Smooth muscle cell (in vitro differentiated cells): ENCODE measurements at regions not wholly inside any gene's neighbourhood (a gene's known extent, or its start where the extent isn't known, plus 50 kb on each side); places are given as distances from the start of the nearest gene placed in this dataset.

ENCODE experiments used
- DNase-seq: peaks from one replicate; lab custom pipeline; 2025; ENCODE audit not compliant: unreplicated experiment; lab: John Stamatoyannopoulos, UW
- H2AFZ ChIP-seq: fragments of 200-600 bp; sonication (generic); 2 replicates; pipeline ENCODE4 v1.6.0; 2016; ENCODE audit warnings: antibody characterized with exemption, low read depth, mild to moderate bottlenecking
- H3F3A ChIP-seq: fragments of 200-600 bp; sonication (generic); 2 replicates; pipeline ENCODE4 v1.6.0; 2017; ENCODE audit warnings: antibody characterized with exemption, low read depth
- H3K27ac ChIP-seq: fragments of 200-600 bp; sonication (generic); 2 replicates; pipeline ENCODE4 v1.5.1; 2016; ENCODE audit warnings: low read depth, mild to moderate bottlenecking
- H3K27me3 ChIP-seq: fragments of 200-600 bp; sonication (generic); 2 replicates; pipeline ENCODE4 v1.6.1; 2016; ENCODE audit warnings: low read depth, mild to moderate bottlenecking
- H3K36me3 ChIP-seq: fragments of 200-600 bp; sonication (generic); 2 replicates; pipeline ENCODE4 v1.5.1; 2016; ENCODE audit warnings: low read depth
- H3K4me1 ChIP-seq: fragments of 200-600 bp; sonication (generic); 2 replicates; pipeline ENCODE4 v1.5.1; 2016; ENCODE audit warnings: low read depth
- H3K4me2 ChIP-seq: fragments of 200-600 bp; sonication (generic); 2 replicates; pipeline ENCODE4 v1.6.0; 2016; ENCODE audit warnings: mild to moderate bottlenecking
- H3K4me3 ChIP-seq: fragments of 200-600 bp; sonication (generic); 2 replicates; pipeline ENCODE4 v1.5.1; 2016; ENCODE audit warnings: mild to moderate bottlenecking
- H3K79me2 ChIP-seq: fragments of 200-600 bp; sonication (generic); 2 replicates; pipeline ENCODE4 v1.6.0; 2016; ENCODE audit warnings: low read depth, mild to moderate bottlenecking
- H3K9ac ChIP-seq: fragments of 200-600 bp; sonication (generic); 2 replicates; pipeline ENCODE4 v1.6.0; 2016; ENCODE audit warnings: low read depth
- H3K9me3 ChIP-seq: fragments of 200-600 bp; sonication (generic); replicated peaks from 2 replicates; pipeline ENCODE4 v1.5.1; 2016; ENCODE audit warnings: low read depth
- H4K20me1 ChIP-seq: fragments of 200-600 bp; sonication (generic); 2 replicates; pipeline ENCODE4 v1.6.0; 2016; ENCODE audit warnings: low read depth
- WGBS: methylation state at CpG from one replicate; pipeline ENCODE4 v1.1.7; 2016; ENCODE audit warnings: low lambda C conversion rate; 5-methylcytosine and 5-hydroxymethylcytosine counted together
- TF ChIP-seq, protein P1 (sequence below): fragments of 200-600 bp; sonication (generic); IDR thresholded peaks from 2 replicates; pipeline ENCODE4 v1.5.1; 2017; ENCODE audit warnings: borderline replicate concordance, mild to moderate bottlenecking, antibody characterized with exemption; ENCODE audit not compliant: insufficient read depth, poor library complexity, severe bottlenecking

DNA sequence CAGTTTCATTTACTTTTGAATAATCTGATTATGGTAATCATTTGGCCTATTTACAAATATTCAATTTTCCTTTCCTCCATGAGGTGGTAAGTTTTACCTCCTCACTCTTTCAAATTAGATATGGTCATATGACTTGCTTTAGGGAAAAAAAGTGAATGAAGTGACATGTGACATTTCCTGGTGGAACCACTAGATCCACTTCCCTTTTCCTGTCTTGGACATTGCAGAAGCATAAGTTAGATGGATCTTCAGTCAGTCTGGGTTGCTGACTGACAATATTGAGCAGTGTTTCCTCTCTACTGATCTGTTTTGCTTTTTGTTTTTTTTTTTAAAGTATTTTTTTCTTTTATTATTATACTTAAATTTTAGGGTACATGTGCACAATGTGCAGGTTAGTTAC lies 481.1 kb upstream of the PTBP2 start:
- Histone ChIP-seq H3K27me3 (no peaks in the 10 kb centered on the region), H3K4me1 (no peaks in the 10 kb centered on the region), H2AFZ (no peak overlapping the region), H3K9ac (no peak overlapping the region), H4K20me1 (no peaks in the 10 kb centered on the region), H3K4me3 (no peak overlapping the region), H3K9me3 (no peaks in the 10 kb centered on the region), H3K27ac (no peak overlapping the region), H3K4me2 (no peak overlapping the region), H3K36me3 (no peaks in the 10 kb centered on the region), H3K79me2 (no peaks in the 10 kb centered on the region), H3F3A (no peaks in the 10 kb centered on the region)
- TF ChIP-seq, protein P1, sequence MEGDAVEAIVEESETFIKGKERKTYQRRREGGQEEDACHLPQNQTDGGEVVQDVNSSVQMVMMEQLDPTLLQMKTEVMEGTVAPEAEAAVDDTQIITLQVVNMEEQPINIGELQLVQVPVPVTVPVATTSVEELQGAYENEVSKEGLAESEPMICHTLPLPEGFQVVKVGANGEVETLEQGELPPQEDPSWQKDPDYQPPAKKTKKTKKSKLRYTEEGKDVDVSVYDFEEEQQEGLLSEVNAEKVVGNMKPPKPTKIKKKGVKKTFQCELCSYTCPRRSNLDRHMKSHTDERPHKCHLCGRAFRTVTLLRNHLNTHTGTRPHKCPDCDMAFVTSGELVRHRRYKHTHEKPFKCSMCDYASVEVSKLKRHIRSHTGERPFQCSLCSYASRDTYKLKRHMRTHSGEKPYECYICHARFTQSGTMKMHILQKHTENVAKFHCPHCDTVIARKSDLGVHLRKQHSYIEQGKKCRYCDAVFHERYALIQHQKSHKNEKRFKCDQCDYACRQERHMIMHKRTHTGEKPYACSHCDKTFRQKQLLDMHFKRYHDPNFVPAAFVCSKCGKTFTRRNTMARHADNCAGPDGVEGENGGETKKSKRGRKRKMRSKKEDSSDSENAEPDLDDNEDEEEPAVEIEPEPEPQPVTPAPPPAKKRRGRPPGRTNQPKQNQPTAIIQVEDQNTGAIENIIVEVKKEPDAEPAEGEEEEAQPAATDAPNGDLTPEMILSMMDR, result no peak
- no peak for DNase-seq

DNA sequence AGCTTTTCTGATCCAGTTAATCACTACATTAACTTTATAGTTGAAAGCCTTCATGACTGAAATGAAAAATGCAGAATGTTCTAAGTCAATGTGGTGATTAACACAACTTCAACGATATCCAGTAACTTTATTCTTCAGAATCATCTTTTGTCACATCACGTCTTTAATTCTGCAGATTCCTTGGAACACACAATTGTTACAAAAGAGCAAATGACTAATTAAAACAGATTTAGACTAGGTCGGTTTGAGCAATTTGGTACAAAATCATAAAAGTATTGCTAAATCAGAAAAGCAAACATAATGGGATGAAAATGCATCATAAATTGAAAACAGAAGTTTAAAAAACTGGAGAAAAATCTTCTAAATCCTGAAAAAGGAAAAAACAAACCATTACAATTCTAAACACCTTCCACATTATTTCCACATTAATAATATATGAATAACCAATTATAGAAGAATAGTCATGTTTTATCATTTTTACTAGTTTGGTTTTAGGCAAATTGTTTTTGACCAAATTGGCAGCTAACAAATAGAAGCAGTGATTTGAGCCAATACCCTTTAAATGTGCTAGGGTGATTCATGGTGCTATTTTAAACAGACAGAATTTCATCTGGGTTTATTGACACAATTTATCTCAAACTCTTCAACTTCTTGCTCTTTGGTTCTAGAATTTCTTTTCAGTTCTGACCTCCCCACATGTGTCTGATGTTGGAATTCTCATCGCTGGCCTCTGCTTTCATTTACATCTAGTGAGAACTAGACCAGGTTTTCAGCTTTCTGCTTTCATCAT lies 468.1 kb upstream of the PTBP2 start:
- Histone ChIP-seq H3K9ac (no peak overlapping the region), H3K4me1 (peaks cover 2% of the 10 kb centered on the region), H3F3A (no peaks in the 10 kb centered on the region), H3K27me3 (peaks cover 50% of the 10 kb centered on the region), H4K20me1 (no peaks in the 10 kb centered on the region), H3K4me3 (no peak overlapping the region), H3K9me3 (no peaks in the 10 kb centered on the region), H3K36me3 (no peaks in the 10 kb centered on the region), H3K4me2 (no peak overlapping the region), H2AFZ (no peak overlapping the region), H3K79me2 (no peaks in the 10 kb centered on the region), H3K27ac (no peak overlapping the region)
- TF ChIP-seq, protein P1, result no peak
- 82% methylated on average over 4 of the region's 4 CpGs for WGBS
- no peak for DNase-seq

DNA sequence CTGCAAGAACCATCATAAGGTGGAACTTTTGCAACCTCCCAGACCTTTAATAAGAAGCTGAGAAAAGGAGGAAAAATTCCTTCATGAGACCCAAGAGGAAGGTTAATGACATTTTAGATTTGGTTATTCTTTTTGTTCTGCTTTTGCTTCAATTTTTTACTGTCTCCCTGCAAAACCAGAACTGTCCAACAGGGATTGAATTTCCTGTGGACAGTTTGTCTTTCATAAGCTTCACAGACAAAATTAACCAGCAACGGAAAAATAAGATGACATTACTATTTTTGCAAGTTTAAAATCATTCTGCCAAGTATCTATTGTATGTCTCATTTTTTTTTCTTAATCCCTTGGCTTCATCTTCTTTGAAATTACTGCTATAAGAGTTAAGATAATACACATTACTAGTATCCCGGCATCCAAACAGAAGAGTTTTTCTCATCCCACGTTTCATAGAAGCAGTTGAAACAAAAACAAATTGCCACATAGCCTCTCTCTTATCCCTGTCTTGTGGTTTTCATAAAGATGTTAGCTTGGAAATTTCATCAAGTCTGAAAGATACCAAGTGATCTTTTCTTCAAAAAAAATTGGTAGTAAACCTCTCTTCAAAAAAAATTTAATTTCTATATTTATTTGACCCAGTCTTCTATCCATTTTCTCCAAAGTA lies 465.3 kb upstream of the PTBP2 start:
- H3K36me3 ChIP-seq, result no peaks in the 10 kb centered on the region
- no peak overlapping the region for H3K4me3 ChIP-seq
- H3K4me2 ChIP-seq, result peak overlapping the region; percentile 55
- H4K20me1 ChIP-seq, result no peaks in the 10 kb centered on the region
- no peaks in the 10 kb centered on the region for H3F3A ChIP-seq
- peaks cover 9% of the 10 kb centered on the region for H3K4me1 ChIP-seq
- no peaks in the 10 kb centered on the region for H3K9me3 ChIP-seq
- peaks cover 51% of the 10 kb centered on the region for H3K27me3 ChIP-seq
- no peak overlapping the region for H2AFZ ChIP-seq
- H3K9ac ChIP-seq, result no peak overlapping the region
- TF ChIP-seq, protein P1, result peak; percentile 19
- WGBS, result 39% methylated on average over 3 of the region's 3 CpGs
- DNase-seq, result no peak
- H3K27ac ChIP-seq, result no peak overlapping the region
- no peaks in the 10 kb centered on the region for H3K79me2 ChIP-seq
